ENCODE measurements at regions not wholly inside any gene's neighbourhood (a gene's known extent, or its start where the extent isn't known, plus 50 kb on each side); places are given as distances from the start of the nearest gene placed in this dataset.

- peak overlapping the region; percentile 41 for H3K27ac Mint-ChIP-seq
- no peaks in the 10 kb centered on the region for H3K27me3 Mint-ChIP-seq (ENCODE audit: low read depth)
- no peaks in the 10 kb centered on the region for H3K9me3 Mint-ChIP-seq
- CTCF ChIA-PET = interaction anchor here (0.9 kb wide), 1 partner anchor 92 kb away, joined by 3 read pairs; no protein-coding TSS in a partner anchor
- H3K4me1 Mint-ChIP-seq = peaks cover 47% of the 10 kb centered on the region
- TF ChIP-seq TEAD4 (CRISPR knock-in tag; IDR thresholded peaks at IDR 0.05) (no peak), CBFB (CRISPR knock-in tag; IDR thresholded peaks at IDR 0.05; ENCODE audit: low read depth) (no peak), RORB (CRISPR knock-in tag; IDR thresholded peaks at IDR 0.05) (no peak), TP53 (CRISPR knock-in tag; IDR thresholded peaks at IDR 0.05) (no peak)
- TF ChIP-seq, protein P1, sequence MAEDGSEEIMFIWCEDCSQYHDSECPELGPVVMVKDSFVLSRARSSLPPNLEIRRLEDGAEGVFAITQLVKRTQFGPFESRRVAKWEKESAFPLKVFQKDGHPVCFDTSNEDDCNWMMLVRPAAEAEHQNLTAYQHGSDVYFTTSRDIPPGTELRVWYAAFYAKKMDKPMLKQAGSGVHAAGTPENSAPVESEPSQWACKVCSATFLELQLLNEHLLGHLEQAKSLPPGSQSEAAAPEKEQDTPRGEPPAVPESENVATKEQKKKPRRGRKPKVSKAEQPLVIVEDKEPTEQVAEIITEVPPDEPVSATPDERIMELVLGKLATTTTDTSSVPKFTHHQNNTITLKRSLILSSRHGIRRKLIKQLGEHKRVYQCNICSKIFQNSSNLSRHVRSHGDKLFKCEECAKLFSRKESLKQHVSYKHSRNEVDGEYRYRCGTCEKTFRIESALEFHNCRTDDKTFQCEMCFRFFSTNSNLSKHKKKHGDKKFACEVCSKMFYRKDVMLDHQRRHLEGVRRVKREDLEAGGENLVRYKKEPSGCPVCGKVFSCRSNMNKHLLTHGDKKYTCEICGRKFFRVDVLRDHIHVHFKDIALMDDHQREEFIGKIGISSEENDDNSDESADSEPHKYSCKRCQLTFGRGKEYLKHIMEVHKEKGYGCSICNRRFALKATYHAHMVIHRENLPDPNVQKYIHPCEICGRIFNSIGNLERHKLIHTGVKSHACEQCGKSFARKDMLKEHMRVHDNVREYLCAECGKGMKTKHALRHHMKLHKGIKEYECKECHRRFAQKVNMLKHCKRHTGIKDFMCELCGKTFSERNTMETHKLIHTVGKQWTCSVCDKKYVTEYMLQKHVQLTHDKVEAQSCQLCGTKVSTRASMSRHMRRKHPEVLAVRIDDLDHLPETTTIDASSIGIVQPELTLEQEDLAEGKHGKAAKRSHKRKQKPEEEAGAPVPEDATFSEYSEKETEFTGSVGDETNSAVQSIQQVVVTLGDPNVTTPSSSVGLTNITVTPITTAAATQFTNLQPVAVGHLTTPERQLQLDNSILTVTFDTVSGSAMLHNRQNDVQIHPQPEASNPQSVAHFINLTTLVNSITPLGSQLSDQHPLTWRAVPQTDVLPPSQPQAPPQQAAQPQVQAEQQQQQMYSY (CRISPR knock-in tag; IDR thresholded peaks at IDR 0.05) = no peak
- TF ChIP-seq, protein P2, sequence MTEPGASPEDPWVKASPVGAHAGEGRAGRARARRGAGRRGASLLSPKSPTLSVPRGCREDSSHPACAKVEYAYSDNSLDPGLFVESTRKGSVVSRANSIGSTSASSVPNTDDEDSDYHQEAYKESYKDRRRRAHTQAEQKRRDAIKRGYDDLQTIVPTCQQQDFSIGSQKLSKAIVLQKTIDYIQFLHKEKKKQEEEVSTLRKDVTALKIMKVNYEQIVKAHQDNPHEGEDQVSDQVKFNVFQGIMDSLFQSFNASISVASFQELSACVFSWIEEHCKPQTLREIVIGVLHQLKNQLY (CRISPR knock-in tag; IDR thresholded peaks at IDR 0.05) = no peak
- TF ChIP-seq, protein P3, sequence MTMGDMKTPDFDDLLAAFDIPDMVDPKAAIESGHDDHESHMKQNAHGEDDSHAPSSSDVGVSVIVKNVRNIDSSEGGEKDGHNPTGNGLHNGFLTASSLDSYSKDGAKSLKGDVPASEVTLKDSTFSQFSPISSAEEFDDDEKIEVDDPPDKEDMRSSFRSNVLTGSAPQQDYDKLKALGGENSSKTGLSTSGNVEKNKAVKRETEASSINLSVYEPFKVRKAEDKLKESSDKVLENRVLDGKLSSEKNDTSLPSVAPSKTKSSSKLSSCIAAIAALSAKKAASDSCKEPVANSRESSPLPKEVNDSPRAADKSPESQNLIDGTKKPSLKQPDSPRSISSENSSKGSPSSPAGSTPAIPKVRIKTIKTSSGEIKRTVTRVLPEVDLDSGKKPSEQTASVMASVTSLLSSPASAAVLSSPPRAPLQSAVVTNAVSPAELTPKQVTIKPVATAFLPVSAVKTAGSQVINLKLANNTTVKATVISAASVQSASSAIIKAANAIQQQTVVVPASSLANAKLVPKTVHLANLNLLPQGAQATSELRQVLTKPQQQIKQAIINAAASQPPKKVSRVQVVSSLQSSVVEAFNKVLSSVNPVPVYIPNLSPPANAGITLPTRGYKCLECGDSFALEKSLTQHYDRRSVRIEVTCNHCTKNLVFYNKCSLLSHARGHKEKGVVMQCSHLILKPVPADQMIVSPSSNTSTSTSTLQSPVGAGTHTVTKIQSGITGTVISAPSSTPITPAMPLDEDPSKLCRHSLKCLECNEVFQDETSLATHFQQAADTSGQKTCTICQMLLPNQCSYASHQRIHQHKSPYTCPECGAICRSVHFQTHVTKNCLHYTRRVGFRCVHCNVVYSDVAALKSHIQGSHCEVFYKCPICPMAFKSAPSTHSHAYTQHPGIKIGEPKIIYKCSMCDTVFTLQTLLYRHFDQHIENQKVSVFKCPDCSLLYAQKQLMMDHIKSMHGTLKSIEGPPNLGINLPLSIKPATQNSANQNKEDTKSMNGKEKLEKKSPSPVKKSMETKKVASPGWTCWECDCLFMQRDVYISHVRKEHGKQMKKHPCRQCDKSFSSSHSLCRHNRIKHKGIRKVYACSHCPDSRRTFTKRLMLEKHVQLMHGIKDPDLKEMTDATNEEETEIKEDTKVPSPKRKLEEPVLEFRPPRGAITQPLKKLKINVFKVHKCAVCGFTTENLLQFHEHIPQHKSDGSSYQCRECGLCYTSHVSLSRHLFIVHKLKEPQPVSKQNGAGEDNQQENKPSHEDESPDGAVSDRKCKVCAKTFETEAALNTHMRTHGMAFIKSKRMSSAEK (CRISPR knock-in tag; IDR thresholded peaks at IDR 0.05; ENCODE audit: borderline replicate concordance) = no peak
- no peak for DNase-seq (ENCODE audit: low spot score)
- POLR2A ChIA-PET = no interaction called here
- no peaks in the 10 kb centered on the region for H3K36me3 Mint-ChIP-seq
- H3K4me3 Mint-ChIP-seq = no peak overlapping the region
- ATAC-seq = peak; percentile 31
These were observed 191.9 kb upstream of the MIR17HG start for GRCh38 chr13:91155512-91156114.

DNA sequence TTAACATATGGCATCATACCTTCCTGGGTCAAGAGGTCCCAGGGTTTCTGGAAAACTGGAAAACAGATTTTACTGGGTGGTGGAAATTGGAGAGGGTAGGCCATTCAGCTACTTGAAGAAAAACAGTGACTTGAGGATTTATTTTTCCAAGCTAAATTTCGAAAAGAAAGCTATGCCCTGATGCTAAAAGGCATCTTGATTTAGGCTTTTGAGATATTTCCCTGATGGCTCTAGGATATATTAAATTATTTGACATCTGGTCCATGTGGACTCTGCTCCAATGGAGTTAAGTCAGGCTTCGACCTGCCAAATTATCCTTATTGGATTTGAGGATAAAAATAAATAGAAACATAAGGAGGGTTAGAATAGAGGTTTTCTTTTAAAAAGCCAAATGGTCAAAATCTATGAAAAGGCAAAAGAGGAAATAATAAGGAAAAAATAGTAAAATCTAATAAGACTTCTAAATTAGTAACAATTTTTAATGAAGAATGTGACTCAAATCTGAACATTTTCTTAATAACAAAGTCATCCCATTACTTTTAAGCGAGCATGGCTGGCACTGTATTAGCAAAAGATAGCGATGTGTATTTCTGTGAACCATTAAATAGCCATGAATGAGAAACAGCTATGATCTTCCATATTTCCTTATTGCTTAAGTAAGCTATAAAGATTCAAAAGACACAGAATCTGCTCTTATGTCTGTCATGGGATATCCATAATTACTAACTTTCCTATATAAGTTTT is 190.0 kb upstream of the MIR17HG start:
- ATAC-seq (no peak), DNase-seq (ENCODE audit: low spot score) (no peak)
- H3K27me3 Mint-ChIP-seq (ENCODE audit: low read depth) = no peaks in the 10 kb centered on the region
- TF ChIP-seq ZNF317 (CRISPR knock-in tag; IDR thresholded peaks at IDR 0.05; ENCODE audit: borderline replicate concordance, low read depth) = no peak
- no peak for TF ChIP-seq CBFB (CRISPR knock-in tag; IDR thresholded peaks at IDR 0.05; ENCODE audit: low read depth)
- no peak for TF ChIP-seq HMGXB4 (CRISPR knock-in tag; IDR thresholded peaks at IDR 0.05)
- no peak for TF ChIP-seq ZNF138 (CRISPR knock-in tag; conservative IDR thresholded peaks at IDR 0.05)
- TF ChIP-seq, protein P4, sequence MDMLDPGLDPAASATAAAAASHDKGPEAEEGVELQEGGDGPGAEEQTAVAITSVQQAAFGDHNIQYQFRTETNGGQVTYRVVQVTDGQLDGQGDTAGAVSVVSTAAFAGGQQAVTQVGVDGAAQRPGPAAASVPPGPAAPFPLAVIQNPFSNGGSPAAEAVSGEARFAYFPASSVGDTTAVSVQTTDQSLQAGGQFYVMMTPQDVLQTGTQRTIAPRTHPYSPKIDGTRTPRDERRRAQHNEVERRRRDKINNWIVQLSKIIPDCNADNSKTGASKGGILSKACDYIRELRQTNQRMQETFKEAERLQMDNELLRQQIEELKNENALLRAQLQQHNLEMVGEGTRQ (CRISPR knock-in tag; IDR thresholded peaks at IDR 0.05) = no peak
- TF ChIP-seq ZNF263 (CRISPR knock-in tag; IDR thresholded peaks at IDR 0.05; ENCODE audit: low read depth) = no peak
- TF ChIP-seq, protein P5, sequence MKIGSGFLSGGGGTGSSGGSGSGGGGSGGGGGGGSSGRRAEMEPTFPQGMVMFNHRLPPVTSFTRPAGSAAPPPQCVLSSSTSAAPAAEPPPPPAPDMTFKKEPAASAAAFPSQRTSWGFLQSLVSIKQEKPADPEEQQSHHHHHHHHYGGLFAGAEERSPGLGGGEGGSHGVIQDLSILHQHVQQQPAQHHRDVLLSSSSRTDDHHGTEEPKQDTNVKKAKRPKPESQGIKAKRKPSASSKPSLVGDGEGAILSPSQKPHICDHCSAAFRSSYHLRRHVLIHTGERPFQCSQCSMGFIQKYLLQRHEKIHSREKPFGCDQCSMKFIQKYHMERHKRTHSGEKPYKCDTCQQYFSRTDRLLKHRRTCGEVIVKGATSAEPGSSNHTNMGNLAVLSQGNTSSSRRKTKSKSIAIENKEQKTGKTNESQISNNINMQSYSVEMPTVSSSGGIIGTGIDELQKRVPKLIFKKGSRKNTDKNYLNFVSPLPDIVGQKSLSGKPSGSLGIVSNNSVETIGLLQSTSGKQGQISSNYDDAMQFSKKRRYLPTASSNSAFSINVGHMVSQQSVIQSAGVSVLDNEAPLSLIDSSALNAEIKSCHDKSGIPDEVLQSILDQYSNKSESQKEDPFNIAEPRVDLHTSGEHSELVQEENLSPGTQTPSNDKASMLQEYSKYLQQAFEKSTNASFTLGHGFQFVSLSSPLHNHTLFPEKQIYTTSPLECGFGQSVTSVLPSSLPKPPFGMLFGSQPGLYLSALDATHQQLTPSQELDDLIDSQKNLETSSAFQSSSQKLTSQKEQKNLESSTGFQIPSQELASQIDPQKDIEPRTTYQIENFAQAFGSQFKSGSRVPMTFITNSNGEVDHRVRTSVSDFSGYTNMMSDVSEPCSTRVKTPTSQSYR (CRISPR knock-in tag; IDR thresholded peaks at IDR 0.05) = no peak
- no peak for TF ChIP-seq NR1H2 (CRISPR knock-in tag; IDR thresholded peaks at IDR 0.05)
- TF ChIP-seq FOXK1 (CRISPR knock-in tag; IDR thresholded peaks at IDR 0.05) = no peak
- no peak overlapping the region for H3K27ac Mint-ChIP-seq
- H3K9me3 Mint-ChIP-seq = no peaks in the 10 kb centered on the region
- H3K4me3 Mint-ChIP-seq = no peak overlapping the region
- H3K36me3 Mint-ChIP-seq = no peaks in the 10 kb centered on the region
- POLR2A ChIA-PET = no interaction called here
- peaks cover 51% of the 10 kb centered on the region for H3K4me1 Mint-ChIP-seq
- CTCF ChIA-PET = interaction anchor here (1.0 kb wide), 1 partner anchor 80 kb away, joined by 4 read pairs; no protein-coding TSS in a partner anchor
